HG02588 (cell line): ENCODE measurements at regions not wholly inside any gene's neighbourhood (a gene's known extent, or its start where the extent isn't known, plus 50 kb on each side); places are given as distances from the start of the nearest gene placed in this dataset.
"Not testable (repeated sequence)": the region's sequence is repeated elsewhere in the genome, so short reads cannot be mapped to it uniquely, and the experiment has no call there.

Experiments used
- ATAC-seq: cut with Tn5 transposase; IDR thresholded peaks from one replicate; pipeline ENCODE4 v1.9.1; 2021; ENCODE audit warnings: mild to moderate bottlenecking, moderate library complexity; ENCODE audit not compliant: unreplicated experiment

DNA sequence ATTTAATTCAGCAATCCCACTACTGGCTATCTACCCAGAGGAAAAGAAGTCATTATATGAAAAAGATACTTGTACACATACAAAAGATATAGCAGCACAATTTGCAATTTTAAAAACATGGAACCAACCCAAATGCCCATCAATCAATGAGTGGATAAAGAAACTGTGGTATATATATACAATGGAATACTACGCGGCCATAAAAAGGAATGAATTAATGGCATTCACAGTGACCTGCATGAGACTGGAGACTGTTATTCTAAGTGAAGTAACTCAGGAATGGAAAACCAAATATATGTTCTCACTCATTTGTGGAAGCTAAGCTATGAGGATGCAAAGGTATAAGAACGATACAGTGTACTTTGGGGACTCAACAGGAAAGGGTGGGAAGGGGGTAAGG, 102.8 kb upstream of the KCNMA1 start:
- not testable (repeated sequence) for ATAC-seq

DNA sequence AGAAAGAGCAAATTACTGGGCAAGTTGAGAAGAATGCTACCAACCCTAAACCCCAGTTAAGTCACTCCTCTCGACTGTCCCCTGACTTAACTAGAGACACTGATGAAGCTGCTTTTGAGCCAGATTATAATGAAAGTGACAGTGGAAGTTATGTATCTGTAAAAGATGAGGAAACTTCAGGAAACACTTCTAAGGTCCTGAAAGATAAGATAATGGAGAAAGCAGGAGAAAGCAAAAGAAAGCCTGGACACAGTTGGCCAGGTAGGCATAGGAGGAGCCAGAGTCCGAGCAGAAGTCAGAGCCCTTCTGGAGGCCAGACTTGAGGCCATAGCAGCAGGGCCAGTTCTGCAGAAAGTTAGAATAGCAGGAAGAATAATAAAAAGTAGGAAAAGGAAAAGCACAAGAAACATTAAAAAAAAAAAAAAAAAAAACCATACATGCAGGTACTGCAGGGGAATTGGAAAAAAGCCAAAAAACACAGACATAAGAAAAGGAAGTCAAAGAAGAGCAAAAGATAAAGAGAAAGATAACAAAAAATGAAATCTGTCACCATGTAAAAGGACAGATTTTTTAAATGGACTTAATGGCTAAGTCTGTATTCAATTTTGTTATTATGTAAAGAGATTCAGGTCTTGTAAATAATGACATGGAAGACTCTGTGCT, 101.0 kb upstream of the KCNMA1 start:
- no peak for ATAC-seq

DNA sequence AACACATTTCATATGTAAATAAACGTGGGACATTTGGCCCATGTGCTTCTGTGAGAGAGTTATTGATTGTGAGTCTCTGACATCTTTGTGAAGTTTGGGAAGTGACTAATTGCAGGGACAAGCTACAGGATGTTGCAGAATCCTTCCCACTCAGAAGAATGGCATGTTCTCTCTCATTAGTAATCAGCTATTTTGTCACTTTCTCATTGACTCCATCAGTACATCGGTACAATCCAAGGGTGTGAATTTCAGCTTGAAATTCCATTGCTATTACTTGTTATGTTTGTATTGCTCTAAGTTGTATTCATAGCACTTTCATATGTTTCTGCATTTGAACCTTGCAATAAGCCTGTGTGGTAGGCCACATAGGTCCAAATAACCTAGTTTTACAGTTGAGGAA, 100.0 kb upstream of the KCNMA1 start:
- ATAC-seq = no peak

DNA sequence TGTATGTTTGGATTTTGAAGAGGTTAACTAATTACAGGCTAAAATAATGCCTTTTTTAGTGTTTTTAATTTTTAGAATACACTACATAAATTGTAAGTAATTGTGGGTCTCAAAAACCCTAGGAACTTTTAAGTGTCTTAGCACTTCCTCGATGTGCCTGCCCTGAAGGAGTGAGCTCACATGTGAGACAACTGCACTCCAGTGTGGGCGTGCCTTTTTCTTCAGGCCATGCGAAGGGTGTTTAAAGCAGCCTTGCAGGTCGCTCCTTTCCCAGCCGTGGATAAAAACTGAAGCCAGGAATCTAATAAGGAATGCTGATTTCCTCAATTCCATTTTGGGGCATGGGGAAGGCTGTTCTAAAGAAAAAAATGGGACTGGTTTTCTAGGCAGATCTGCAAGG, 97.5 kb upstream of the KCNMA1 start:
- ATAC-seq = not testable (repeated sequence)

DNA sequence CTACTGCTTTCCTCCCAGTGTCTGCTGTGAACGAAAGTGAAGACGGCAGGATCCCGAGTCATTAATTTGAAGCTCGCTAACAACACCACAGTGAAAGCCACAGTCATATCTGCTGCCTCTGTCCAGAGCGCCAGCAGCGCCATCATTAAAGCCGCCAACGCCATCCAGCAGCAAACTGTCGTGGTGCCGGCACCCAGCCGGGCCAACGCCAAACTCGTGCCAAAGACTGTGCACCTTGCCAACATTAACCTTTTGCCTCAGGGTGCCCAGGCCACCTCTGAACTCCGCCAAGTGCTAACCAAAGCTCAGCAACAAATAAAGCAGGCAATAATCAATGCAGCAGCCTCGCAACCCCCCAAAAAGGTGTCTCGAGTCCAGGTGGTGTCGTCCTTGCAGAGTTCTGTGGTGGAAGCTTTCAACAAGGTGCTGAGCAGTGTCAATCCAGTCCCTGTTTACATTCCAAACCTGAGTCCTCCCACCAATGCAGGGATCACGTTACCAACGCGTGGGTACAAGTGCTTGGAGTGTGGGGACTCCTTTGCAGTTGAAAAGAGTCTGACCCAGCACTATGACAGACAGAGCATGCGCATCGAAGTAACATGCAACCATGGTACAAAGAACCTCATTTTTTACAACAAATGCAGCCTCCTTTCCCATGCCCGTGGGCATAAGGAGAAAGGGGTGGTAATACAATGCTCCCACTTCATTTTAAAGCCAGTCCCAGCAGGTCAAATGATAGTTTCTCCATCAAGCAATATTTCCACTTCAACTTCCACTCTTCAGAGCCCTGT, 94.8 kb upstream of the KCNMA1 start:
- ATAC-seq = no peak

DNA sequence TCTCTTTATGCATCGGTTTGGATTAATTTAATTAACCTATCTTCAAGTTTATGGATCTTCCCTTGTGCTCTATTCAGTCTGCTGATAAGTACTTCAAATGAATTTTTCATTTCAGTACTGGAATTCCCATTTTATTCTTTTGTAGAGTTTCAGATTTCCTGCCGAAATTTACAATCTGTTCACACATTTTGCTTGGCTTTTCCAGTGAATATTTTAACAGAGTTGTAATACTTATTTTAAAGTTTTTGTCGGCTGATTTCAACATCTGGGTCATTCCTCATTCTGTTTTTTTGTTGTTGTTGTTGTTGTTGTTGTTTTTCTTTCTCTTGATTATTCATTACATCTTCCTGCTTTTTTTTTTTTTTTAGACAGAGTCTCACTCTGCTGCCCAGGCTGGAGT, 89.9 kb upstream of the KCNMA1 start:
- ATAC-seq = no peak

DNA sequence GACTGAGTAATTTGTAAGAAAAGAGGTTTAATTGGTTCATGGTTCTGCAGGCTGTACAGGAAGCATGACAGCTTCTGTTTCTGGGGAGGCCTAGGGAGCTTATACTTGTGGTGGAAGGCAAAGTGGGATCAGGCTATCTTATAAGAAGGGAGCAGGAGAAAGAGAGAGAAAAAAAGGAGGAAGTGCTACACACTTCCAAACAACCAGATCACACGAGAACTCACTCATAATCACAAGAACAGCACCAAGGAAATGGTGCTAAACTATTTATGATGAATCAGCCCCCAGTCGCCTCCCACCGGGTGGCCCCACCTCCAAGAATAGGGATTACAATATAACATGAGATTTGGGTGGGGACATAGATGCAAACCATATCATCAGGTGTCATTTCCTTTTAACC, 89.1 kb upstream of the KCNMA1 start:
- no peak for ATAC-seq

DNA sequence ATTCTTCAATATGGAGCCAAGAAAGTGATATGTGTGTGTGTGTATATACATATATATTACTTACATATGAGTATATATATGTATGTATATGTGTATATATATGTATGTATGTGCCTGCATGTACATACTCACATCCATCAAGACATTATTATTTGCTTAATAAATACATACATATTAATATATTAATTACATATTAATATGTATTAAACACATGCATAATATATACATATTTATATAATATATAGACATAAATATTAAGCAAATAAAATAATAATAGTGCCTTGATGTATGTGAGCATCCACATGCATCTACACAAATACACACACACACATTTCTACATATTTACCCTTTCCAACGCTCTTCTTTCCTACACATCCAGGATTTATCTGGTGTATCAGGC, 88.7 kb upstream of the KCNMA1 start:
- no peak for ATAC-seq

DNA sequence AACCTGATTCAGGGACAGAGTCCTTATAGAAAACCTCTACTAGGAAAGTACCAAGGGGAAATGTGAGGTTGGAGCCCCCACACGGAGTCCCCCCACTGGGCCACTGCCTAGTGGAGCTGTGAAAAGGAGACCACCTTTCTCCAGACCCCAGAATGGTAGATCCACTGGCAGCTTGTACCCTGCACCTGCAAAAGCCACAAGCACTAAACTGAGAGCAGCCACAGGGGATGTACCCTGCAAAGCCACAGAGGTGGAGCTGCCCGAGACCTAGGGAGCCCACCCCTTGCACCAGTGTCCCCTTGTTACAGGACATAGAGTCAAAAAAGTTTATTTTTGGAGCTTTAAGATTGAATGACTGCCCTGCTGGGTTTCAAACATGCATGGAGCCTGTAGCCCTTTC, 87.2 kb upstream of the KCNMA1 start:
- no peak for ATAC-seq

DNA sequence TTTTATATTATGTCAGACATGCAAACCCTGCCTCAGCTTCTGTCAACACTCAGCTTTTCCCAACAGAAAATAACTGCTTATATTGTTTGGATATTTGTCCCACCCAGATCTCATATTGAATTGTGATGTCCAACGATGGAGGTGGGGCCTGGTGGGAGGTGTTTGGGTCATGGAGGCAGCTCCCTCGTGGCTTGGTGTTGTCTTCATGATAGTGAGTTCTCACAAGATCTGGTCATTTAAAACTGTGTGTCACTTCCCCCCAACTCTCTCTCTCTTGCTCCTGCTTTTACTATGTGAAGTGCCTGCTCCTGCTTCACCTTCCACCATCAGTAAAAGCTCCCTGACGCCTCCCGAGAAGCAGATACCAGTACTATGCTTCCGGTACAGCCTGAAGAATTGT, 85.8 kb upstream of the KCNMA1 start:
- no peak for ATAC-seq

DNA sequence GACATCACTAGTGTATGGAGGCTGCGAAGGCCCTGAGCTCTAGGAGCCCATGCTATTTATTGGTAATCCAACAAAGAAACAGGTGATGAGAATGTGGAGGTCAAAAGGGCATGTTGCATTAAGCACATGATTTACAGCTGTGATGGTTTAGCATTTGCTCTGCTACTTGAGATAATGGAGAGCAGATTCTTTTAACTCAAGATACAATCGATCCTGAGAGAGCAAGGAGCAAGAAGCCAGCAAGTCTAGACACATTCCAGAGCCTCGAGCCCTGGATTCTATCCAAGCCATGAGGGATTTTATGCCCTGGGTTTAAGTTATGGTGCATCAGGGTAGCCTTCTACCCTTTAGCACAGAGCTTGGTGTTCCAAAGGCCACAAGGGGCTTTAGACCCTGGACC, 85.3 kb upstream of the KCNMA1 start:
- ATAC-seq = not testable (repeated sequence)

DNA sequence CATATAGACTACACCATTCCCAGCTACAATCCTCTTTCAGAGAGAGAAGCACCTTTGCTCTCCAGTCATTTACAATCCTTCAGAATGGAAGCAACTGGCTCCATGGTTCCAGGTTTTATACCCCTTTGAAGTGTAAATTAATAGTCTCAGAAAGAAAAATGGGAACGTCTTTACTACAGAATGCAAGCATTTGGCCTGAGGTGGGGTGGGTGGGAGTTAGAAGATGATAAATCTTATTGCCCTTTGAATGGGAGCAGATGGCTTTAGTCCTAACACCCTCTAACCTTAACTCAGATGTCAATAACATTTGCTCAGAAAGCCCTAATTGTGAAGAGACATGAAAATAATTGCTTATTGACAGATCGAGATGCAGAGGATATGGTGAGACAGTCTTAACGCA, 84.2 kb upstream of the KCNMA1 start:
- ATAC-seq = no peak

DNA sequence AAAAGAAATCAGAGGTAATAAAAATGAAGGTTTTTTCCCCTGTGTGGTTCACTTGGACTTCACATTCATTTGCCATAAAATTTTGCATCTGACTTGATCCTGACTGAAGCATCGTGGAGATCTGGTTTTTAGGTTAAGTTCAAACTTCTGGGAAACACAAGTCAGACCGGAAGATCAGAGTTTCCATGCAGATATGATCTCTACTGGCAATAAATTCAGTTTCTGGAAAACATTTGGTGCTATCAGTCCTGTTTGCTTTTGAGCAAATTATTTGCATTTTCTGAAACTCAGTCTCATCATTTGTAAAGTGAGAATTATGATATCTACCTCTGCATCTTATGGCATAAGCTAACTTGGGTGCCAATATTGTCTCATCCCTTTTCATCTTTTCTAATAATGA, 81.3 kb upstream of the KCNMA1 start:
- ATAC-seq = no peak

DNA sequence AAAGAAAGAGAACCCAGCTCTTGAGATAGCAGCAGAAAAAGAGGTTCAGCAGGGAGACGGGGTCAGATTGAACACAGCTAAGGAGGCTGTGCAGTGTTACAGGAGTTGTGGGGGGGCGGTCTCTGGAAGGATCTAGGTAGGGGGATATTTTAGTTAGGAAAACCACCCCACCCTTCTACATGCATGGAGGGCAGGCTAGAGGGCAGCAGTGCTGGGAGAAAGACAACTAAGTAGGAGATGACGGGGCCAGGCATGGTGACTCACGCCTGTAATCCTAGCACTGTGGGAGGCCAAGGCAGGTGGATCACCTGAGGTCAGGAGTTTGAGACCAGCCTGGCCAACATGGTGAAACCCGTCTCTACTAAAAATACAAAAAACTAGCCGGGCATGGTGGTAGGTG, 80.7 kb upstream of the KCNMA1 start:
- ATAC-seq = not testable (repeated sequence)

DNA sequence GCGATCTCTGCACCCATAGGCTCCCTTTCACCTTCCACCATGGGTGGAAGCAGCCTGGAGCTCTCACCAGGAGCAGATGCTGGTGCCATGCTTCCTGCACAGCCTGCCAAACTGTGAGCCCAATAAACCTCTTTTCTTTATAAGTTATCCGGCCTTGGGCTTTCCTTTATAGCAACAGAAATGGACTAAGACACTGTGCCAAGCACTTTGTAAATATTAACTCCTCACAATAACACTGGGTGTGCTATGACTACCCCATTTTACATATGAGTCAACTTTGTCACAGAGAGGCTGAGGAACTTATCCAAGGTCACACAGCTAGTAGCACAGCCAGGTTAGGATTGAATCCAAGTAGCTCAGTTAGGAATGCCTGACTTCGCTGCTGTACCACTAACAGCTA, 79.7 kb upstream of the KCNMA1 start:
- ATAC-seq = no peak

DNA sequence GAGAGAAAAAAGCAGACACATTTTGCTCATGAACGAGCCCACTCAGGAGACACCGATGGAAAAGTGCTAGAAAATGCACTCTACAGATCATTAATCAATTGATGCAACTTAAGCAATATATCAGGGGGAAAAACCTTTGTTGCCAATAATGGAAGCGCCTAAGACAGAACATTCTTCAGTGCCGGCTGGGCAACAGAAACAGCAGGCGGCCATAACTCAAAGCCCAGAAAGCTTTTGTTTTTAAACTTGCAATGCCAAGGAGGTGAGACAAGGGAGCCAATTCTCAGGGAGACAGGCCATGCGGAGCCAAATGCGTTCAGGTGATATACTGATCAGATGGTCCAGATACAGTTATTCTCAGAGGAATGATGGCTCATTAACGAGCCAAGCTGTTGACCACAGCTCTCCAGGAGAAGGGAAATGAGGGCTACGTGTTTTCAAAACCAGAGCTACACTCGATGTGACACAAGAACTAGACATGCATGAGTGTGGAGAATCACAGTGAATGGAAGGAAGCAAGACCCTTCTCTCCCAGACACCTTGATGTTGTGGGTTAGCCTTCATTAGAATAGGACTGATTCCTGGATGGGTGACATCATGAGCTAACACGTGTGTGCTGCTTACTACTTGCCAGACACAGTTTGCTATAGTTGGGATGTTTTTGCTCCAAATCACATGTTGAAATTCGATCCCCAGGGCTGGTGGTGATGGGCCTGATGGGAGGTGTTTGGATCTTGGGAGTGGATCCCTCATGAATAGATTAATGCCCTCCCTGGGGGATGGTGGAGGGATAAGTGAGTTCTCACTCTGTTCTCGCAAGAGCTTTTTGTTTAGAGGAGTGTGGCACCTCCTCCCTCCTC, 79.1 kb upstream of the KCNMA1 start:
- ATAC-seq = no peak

DNA sequence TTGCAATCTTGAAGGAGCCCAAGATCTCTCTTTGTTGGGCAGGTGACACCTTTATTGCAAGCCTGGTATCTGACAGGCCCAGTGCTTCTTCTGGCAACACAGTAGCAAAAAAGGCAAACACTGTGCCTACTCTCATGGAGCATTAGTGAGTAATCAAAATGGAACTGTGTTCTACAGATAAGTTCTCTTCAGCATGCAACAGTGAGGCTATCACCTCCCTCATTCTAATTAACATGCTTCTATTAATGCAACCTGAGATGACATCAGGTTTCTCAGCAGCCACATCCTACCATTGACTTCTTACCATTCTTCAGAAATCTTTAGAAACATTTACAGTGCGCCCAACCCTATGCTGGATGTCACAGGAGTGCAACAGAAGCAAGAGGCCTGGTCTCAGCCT, 77.9 kb upstream of the KCNMA1 start:
- no peak for ATAC-seq

DNA sequence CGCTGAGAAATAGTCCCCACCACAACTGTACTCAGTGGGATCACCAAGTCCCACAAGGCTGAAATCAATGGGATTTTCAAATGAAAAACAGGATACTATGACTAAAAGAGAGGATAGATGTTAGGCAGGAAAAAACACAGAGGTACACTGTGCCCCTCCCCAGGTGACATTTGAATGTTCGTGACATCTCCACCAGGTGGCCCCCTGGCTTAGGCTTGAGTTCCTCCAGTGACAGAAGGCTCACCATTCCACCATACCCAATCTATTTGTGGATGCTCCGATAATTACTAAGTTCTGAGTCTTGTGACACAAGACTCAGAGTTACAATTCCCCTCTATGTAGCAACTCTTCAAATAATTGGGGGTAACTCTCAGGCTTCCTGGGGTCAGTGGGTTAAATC, 77.5 kb upstream of the KCNMA1 start:
- ATAC-seq = no peak

DNA sequence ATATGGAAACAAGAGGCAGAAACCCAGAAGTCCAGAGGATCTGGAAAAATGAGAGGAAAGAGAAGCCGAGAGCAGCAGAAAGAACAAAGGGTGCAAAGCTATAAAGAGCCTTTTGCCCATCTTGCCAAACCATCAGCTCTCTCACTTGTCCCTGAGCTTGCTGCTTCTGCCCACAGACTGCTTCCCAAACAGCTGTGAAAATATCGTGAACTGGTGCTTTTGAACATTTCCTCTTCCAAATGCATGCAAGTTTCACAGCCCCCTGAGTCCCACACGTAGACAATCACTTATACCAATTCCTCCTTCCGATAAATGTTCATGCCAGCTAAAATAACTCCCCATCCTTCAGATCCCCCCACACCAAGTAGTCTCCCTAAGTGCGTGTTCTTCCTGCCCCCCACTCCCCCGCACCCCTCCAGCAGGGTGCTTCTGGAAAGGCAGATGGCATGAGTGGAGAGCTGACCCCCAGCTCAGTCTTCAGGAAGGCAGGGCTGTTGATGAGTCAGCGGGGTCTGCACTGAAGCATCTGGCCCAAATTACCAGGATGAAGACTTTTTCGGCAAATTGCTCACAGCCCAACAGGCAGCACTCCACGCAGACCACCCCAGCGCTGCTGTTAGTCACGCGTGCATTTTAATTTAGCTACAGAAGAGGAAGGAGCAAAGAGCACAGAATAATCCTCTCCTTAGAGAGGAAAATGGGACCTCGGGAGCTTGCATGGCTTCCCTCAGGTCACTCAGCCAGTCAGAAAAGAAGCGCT, 76.1 kb upstream of the KCNMA1 start:
- ATAC-seq = no peak

DNA sequence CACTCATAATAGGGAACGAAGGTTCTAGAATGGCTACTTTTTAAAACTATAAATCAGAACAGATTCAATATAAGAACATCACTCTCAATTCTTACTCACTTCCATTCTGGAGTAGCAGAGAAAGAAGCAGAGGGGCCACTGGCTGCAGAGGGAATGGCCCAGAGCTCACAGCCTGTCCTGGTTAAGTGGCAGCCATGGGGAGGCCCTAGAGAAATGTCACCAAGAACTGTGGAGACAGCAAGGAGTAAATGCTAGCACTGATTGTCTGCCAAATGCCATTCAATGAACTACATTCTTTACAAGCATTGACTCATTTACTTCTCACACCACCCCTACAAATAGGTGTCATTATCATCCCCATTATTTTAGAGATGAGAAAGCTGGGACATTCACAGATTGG, 74.6 kb upstream of the KCNMA1 start:
- ATAC-seq = no peak

DNA sequence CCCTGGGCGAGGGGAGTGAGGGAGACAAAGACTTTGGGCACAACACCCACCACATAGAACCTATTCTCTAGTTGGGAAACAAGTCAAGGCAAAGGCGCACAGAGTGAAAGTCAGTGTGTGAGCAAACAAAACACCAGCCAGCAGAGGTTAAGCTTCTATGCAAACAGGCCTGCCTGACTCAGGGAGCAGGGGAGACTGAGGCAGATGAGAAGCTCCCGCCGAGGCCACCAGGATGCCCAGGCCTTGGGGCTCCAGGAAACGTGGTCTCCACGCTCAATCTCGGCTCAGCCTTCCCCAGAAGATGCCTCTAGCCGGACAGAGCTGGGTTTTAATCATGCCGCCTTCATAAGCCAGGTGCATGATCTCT, 74.1 kb upstream of the KCNMA1 start:
- no peak for ATAC-seq
